ENCODE measurements at regions not wholly inside any gene's neighbourhood (a gene's known extent, or its start where the extent isn't known, plus 50 kb on each side); places are given as distances from the start of the nearest gene placed in this dataset.

DNA sequence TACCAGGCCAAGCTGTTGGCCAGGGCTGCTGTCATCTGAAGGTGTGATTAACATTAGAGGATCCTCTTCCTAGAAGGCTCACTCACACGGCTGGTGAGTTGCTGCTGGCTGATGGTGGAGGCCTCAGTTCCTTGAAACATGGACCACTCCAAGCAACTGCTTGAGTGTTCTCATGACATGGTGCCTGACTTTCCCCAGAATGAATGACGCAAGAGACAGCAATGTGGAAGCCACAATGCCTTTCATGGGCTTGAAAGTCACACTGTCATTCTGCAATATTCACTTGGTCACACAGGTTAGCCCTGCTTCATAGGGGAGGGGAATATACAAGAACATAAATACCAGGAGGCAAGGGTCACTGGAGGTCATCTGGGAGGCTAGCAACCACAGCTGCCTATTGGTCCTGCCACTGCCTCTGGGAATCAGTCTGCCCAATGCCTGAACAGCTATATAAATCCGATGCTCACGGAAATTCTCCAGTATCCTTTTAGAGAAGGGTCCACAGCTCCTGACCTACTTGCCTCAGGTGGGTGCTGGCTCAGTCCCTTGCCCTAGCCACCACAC, 97.1 kb upstream of the MAML3 start:
- TF ChIP-seq POLR2A (IDR thresholded peaks at IDR 0.05; ENCODE audit: low read depth, low read length) (no peak), POLR2AphosphoS2 (IDR thresholded peaks at IDR 0.05; ENCODE audit: low read depth, low read length) (no peak), HDAC6 (IDR thresholded peaks at IDR 0.05; ENCODE audit: unreplicated experiment) (no peak), SIX5 (IDR thresholded peaks at IDR 0.05; ENCODE audit: low read depth, low read length, severe bottlenecking) (no peak), BCL11A (IDR thresholded peaks at IDR 0.05; ENCODE audit: low read depth, low read length) (no peak)
- TF ChIP-seq, protein P1, sequence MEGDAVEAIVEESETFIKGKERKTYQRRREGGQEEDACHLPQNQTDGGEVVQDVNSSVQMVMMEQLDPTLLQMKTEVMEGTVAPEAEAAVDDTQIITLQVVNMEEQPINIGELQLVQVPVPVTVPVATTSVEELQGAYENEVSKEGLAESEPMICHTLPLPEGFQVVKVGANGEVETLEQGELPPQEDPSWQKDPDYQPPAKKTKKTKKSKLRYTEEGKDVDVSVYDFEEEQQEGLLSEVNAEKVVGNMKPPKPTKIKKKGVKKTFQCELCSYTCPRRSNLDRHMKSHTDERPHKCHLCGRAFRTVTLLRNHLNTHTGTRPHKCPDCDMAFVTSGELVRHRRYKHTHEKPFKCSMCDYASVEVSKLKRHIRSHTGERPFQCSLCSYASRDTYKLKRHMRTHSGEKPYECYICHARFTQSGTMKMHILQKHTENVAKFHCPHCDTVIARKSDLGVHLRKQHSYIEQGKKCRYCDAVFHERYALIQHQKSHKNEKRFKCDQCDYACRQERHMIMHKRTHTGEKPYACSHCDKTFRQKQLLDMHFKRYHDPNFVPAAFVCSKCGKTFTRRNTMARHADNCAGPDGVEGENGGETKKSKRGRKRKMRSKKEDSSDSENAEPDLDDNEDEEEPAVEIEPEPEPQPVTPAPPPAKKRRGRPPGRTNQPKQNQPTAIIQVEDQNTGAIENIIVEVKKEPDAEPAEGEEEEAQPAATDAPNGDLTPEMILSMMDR (IDR thresholded peaks at IDR 0.05 in 2 of 3, conservative IDR thresholded peaks at IDR 0.05 in 1 of 3; ENCODE audit: control insufficient read depth in 2 of 3, extremely low read depth in 1 of 3, insufficient read depth in 1 of 3, low read depth in 3 of 3, low read length in 3 of 3), result no peak
- TF ChIP-seq, protein P2, sequence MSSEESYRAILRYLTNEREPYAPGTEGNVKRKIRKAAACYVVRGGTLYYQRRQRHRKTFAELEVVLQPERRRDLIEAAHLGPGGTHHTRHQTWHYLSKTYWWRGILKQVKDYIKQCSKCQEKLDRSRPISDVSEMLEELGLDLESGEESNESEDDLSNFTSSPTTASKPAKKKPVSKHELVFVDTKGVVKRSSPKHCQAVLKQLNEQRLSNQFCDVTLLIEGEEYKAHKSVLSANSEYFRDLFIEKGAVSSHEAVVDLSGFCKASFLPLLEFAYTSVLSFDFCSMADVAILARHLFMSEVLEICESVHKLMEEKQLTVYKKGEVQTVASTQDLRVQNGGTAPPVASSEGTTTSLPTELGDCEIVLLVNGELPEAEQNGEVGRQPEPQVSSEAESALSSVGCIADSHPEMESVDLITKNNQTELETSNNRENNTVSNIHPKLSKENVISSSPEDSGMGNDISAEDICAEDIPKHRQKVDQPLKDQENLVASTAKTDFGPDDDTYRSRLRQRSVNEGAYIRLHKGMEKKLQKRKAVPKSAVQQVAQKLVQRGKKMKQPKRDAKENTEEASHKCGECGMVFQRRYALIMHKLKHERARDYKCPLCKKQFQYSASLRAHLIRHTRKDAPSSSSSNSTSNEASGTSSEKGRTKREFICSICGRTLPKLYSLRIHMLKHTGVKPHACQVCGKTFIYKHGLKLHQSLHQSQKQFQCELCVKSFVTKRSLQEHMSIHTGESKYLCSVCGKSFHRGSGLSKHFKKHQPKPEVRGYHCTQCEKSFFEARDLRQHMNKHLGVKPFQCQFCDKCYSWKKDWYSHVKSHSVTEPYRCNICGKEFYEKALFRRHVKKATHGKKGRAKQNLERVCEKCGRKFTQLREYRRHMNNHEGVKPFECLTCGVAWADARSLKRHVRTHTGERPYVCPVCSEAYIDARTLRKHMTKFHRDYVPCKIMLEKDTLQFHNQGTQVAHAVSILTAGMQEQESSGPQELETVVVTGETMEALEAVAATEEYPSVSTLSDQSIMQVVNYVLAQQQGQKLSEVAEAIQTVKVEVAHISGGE (CRISPR knock-in tag; IDR thresholded peaks at IDR 0.05), result no peak

All from GM12878 (cell line).